GM12878 (cell line): ENCODE measurements at regions not wholly inside any gene's neighbourhood (a gene's known extent, or its start where the extent isn't known, plus 50 kb on each side); places are given as distances from the start of the nearest gene placed in this dataset.

Experiments
- ATAC-seq: fragments of 200-7000 bp; cut with Tn5 transposase; 3 replicates; pipeline ENCODE4 v1.9.1; 2020; ENCODE audit warnings: mild to moderate bottlenecking, moderate library complexity
- BruUV-seq: library from RNA; stranded (reverse); fragments of 400-500 nt; replicated peaks from 2 replicates; lab custom pipeline; 2021; lab: Mats Ljungman, UMichigan
- CTCF ChIA-PET: fragments of 300-600 bp; sonication (Branson Sonifier 250); formaldehyde crosslinking; extraction: SDS; loops from one replicate; lab custom pipeline; 2021; ENCODE audit warnings: inconsistent platforms; lab: Yijun Ruan, JAX
- POLR2A ChIA-PET: fragments of 350-600 bp; formaldehyde crosslinking; extraction: SDS; loops from one replicate; lab custom pipeline; 2021; ENCODE audit warnings: inconsistent platforms; lab: Charles Lee
- RAD21 ChIA-PET: fragments of 300-600 bp; sonication (Branson Sonifier 250); formaldehyde crosslinking; loops from one replicate; lab custom pipeline; 2023; ENCODE audit warnings: antibody characterized with exemption; ENCODE audit not compliant: unreplicated experiment; lab: Charles Lee
- SMC1A ChIA-PET: fragments of 300-600 bp; sonication (Branson Sonifier 250); formaldehyde crosslinking; loops from one replicate; lab custom pipeline; 2023; ENCODE audit not compliant: unreplicated experiment, uncharacterized antibody; lab: Charles Lee
- DNase-seq: peaks from one replicate; pipeline ENCODE4 v3.0.0-alpha.2; 2011; ENCODE audit warnings: low read depth, low spot score
- FAIRE-seq: peaks from 3 replicates; lab custom pipeline; 2011; peaks lifted over from hg19 to GRCh38; lab: Jason Lieb, UNC
- H2AFZ ChIP-seq: 2 replicates; pipeline ENCODE4 v1.6.0; 2011; ENCODE audit warnings: low read depth, low read length, control low read depth; ENCODE audit not compliant: control insufficient read depth
- H3K27ac ChIP-seq: 2 replicates; pipeline ENCODE4 v1.5.1; 2011; ENCODE audit warnings: control low read depth; ENCODE audit not compliant: control insufficient read depth, insufficient read depth
- H3K27me3 ChIP-seq, 2 experiments: replicated peaks in 1 of 2; 2 replicates each; pipeline versions ENCODE4 v1.6.0 to v1.6.1; 2011; ENCODE audit warnings: low read length in 1 of 2; ENCODE audit not compliant: control insufficient read depth in 2 of 2, insufficient read depth in 2 of 2
- H3K36me3 ChIP-seq, 2 experiments: 2 replicates each; pipeline ENCODE4 v1.5.1; 2011; ENCODE audit warnings: low read length in 1 of 2; ENCODE audit not compliant: control insufficient read depth in 2 of 2, insufficient read depth in 2 of 2
- H3K4me1 ChIP-seq: 2 replicates; pipeline ENCODE4 v1.6.1; 2011; ENCODE audit warnings: mild to moderate bottlenecking, low read length, moderate library complexity, mixed read lengths; ENCODE audit not compliant: control insufficient read depth, insufficient read depth
- H3K4me2 ChIP-seq: 2 replicates; pipeline ENCODE4 v1.6.0; 2011; ENCODE audit warnings: control low read depth; ENCODE audit not compliant: control insufficient read depth, insufficient read depth
- H3K4me3 ChIP-seq: fragments of 200-600 bp; sonication (generic); 2 replicates; pipeline ENCODE4 v1.5.1; 2016
- H3K79me2 ChIP-seq: 2 replicates; pipeline ENCODE4 v1.6.0; 2011; ENCODE audit warnings: low read length; ENCODE audit not compliant: control insufficient read depth, insufficient read depth
- H3K9ac ChIP-seq: 2 replicates; pipeline ENCODE4 v1.8.0; 2011; ENCODE audit warnings: low read length, control low read depth, mixed read lengths; ENCODE audit not compliant: control insufficient read depth, insufficient read depth
- H3K9me3 ChIP-seq: replicated peaks from 3 replicates; pipeline ENCODE4 v1.5.1; 2011; ENCODE audit warnings: mild to moderate bottlenecking, low read length; ENCODE audit not compliant: control insufficient read depth, insufficient read depth
- H4K20me1 ChIP-seq: 2 replicates; pipeline ENCODE4 v1.6.0; 2011; ENCODE audit not compliant: control insufficient read depth, insufficient read depth
- BACH1 ChIP-seq: fragments of 450-650 bp; IDR thresholded peaks from 2 replicates; pipeline ENCODE4 v1.6.1; 2017; ENCODE audit warnings: mild to moderate bottlenecking, borderline replicate concordance
- EED ChIP-seq: sonication (generic); IDR thresholded peaks from 2 replicates; pipeline ENCODE4 v1.6.1; 2016; ENCODE audit warnings: antibody characterized with exemption, low read depth
- IKZF2 ChIP-seq, 2 experiments: fragments of 450-650 bp; IDR thresholded peaks; 2 replicates each; pipeline ENCODE4 v1.6.1; 2017; ENCODE audit warnings: mild to moderate bottlenecking in 2 of 2, moderate library complexity in 2 of 2
- JUNB ChIP-seq: IDR thresholded peaks from 2 replicates; pipeline ENCODE4 v1.6.1; 2016; ENCODE audit warnings: antibody characterized with exemption, mild to moderate bottlenecking
- LARP7 ChIP-seq: fragments of 450-650 bp; IDR thresholded peaks from 2 replicates; pipeline ENCODE4 v1.6.1; 2017; ENCODE audit warnings: mild to moderate bottlenecking
- MEF2A ChIP-seq: IDR thresholded peaks from 2 replicates; pipeline ENCODE4 v1.6.1; 2011; ENCODE audit warnings: low read depth, mild to moderate bottlenecking, low read length, moderate library complexity; ENCODE audit not compliant: insufficient read depth
- MEF2B ChIP-seq: fragments of 450-650 bp; IDR thresholded peaks from 2 replicates; pipeline ENCODE4 v1.6.1; 2018; ENCODE audit warnings: mild to moderate bottlenecking, moderate library complexity; ENCODE audit not compliant: partially characterized antibody, poor library complexity, severe bottlenecking
- MYC ChIP-seq: IDR thresholded peaks from 2 replicates; pipeline ENCODE4 v1.6.1; 2011; ENCODE audit warnings: mild to moderate bottlenecking, low read length, moderate library complexity, inconsistent platforms; ENCODE audit not compliant: insufficient read depth, insufficient replicate concordance, insufficient read length, severe bottlenecking
- RCOR1 ChIP-seq: conservative IDR thresholded peaks from 2 replicates; pipeline ENCODE4 v1.6.1; 2012; ENCODE audit warnings: low read depth, low read length, improper control_type of control experiment
- RFX5 ChIP-seq: IDR thresholded peaks from 2 replicates; pipeline ENCODE4 v1.6.1; 2011; ENCODE audit warnings: low read depth, low read length, improper control_type of control experiment
- SMAD1 ChIP-seq: fragments of 450-650 bp; IDR thresholded peaks from 2 replicates; pipeline ENCODE4 v1.6.1; 2018; ENCODE audit warnings: mild to moderate bottlenecking, low read depth; ENCODE audit not compliant: partially characterized antibody
- SREBF1 ChIP-seq: IDR thresholded peaks from 2 replicates; pipeline ENCODE4 v1.6.1; 2012; ENCODE audit warnings: mild to moderate bottlenecking, low read length
- YBX1 ChIP-seq: fragments of 450-650 bp; IDR thresholded peaks from 2 replicates; pipeline ENCODE4 v1.6.1; 2016; ENCODE audit warnings: antibody characterized with exemption
- ZNF217 ChIP-seq: fragments of 450-650 bp; IDR thresholded peaks from 2 replicates; pipeline ENCODE4 v1.6.1; 2017; ENCODE audit warnings: antibody characterized with exemption, mild to moderate bottlenecking
- WGBS: methylation state at CpG from one replicate; pipeline ENCODE4 v1.1.6; 2016; ENCODE audit warnings: low lambda C conversion rate; ENCODE audit not compliant: insufficient replicate concordance, insufficient coverage; ENCODE audit errors: missing lambda C conversion rate; 5-methylcytosine and 5-hydroxymethylcytosine counted together
- in situ Hi-C: fragments of 300-500 bp; cut with MboI; formaldehyde crosslinking; loops from 9 replicates; pipeline ENCODE4 v1.14.3; 2018; ENCODE audit warnings: mixed read lengths
- intact Hi-C: fragments of 100-400 bp; cut with micrococcal nuclease; formaldehyde crosslinking; loops from one replicate; pipeline ENCODE4 v1.14.2; 2022; ENCODE audit not compliant: unreplicated experiment
- TF ChIP-seq, protein P1 (sequence below): IDR thresholded peaks from 2 replicates; pipeline ENCODE4 v1.6.1; 2011; ENCODE audit warnings: low read depth, mild to moderate bottlenecking, low read length, moderate library complexity, borderline replicate concordance; ENCODE audit errors: extremely low read depth
- TF ChIP-seq, protein P2 (sequence below): fragments of 150-350 bp; IDR thresholded peaks from 2 replicates; pipeline ENCODE4 v1.6.1; 2016; ENCODE audit warnings: low read depth, low read length

DNA sequence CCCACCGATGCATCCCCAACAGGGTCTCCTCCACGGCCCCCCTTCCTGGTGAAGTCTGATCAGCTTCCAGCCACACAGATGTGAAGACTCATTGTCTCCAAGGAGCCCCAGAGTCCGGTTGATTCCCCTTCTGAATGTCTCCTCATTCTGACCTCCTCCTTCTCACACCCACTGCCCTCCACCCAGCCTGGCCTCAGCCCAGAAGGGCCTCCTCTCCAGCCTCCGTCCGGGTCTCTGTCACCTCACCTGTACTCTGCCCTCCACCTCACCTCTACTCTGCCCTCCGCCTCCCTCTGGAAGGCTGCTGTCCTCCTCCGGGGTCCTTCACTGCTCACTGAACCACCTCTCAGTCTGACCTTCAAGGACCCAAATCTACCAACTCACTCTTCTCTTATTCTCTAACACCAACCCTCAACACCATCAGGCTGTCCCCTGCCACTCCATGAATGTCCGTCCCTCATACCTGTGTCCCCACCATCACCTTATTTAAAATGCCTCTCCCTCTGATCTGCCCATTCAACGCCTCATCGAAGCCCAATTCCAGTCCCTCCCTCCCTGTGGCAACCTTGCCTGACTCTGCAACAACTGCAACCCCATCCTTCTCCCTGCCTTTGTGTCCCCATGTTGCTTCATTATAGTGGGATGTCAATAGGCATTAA is 201.2 kb downstream of the TOMM20 start (continued):
- TF ChIP-seq ZNF217: no peak
- peak; percentile 6 for TF ChIP-seq MEF2B
- TF ChIP-seq BACH1: no peak
- no peak for TF ChIP-seq SMAD1
- 0 out of 2 replicates have a peak, but pooled peaks have one; percentile 39 for TF ChIP-seq LARP7

DNA sequence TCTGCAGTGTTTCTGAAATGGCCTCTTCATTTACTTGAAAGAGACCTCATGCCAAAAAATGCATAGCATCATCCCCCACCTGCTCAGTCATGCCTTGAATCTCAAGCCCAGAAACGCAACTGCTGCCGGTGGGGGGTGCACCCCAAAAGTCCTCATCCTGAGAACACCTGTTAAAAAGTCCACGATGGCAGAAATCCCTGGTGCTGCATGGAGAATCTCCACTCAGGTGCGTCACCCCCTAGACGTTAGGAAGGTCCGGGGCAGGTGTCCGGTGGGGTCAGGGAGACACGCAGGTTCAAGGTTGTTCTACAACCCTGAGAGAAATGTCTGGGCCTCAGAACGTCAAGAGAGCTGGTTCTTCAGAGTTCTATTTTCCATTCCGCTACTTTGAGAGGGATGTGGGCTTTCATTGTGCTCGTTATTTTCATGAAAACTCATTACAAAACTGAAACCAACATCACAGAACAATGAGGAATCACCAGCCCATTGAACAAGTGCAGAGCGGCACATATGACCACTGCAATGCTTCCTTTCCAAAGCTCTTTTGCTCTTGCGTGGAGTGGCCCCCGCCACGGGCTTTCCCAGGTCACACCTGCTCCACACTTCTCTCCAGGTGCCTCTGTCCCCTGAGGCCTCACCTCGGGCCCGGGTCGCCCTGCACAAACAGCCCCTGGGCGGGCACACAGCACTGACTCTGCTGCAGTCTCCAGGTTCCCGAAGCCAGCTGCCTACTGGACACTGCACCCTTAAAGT is 201.9 kb downstream of the TOMM20 start:
- Histone ChIP-seq H4K20me1 (no peaks in the 10 kb centered on the region), H3K4me2 (peak overlapping the region; percentile 88), H3K9me3 (no peaks in the 10 kb centered on the region; the same call in 1 of the 3 replicates), H3K9ac (peak overlapping the region; percentile 75), H3K36me3 (no peaks in the 10 kb centered on the region), H3K27me3 (no peaks in the 10 kb centered on the region), H3K4me1 (peaks cover 53% of the 10 kb centered on the region), H3K27ac (peak overlapping the region; percentile 95), H3K4me3 (peak overlapping the region; percentile 60), H3K79me2 (peaks cover 2% of the 10 kb centered on the region; the same call in 1 of the 2 replicates), H2AFZ (peak overlapping the region; percentile 44; the same call in 1 of the 2 replicates)
- SMC1A ChIA-PET: interaction anchor here (0.6 to 4.1 kb wide), 44 partner anchors 12 to 427 kb away, joined by 3 to 52 read pairs (median 6); no protein-coding TSS in a partner anchor
- ATAC-seq (peak; percentile 84), DNase-seq (peak; percentile 95), FAIRE-seq (peak; percentile 91)
- in situ Hi-C loops (no loop called here), intact Hi-C loops (loop anchor here (1.0 to 2.0 kb wide), 12 partner anchors 27 to 428 kb away; partner anchors contain the start of gene IRF2BP2)
- no TSS peak for BruUV-seq
- WGBS: 3% methylated on average over 20 of the region's 20 CpGs
- POLR2A ChIA-PET: interaction anchor here (0.9 to 2.1 kb wide), 9 partner anchors 10 to 316 kb away, joined by 3 to 7 read pairs (median 3); no protein-coding TSS in a partner anchor
- CTCF ChIA-PET: interaction anchor here (0.7 to 1.5 kb wide), 11 partner anchors 11 to 314 kb away, joined by 3 to 6 read pairs (median 3); no protein-coding TSS in a partner anchor
- RAD21 ChIA-PET: interaction anchor here (0.7 to 5.5 kb wide), 35 partner anchors 9 to 431 kb away, joined by 3 to 48 read pairs (median 4); no protein-coding TSS in a partner anchor
- TF ChIP-seq MEF2A: peak; percentile 76
- TF ChIP-seq, protein P1, sequence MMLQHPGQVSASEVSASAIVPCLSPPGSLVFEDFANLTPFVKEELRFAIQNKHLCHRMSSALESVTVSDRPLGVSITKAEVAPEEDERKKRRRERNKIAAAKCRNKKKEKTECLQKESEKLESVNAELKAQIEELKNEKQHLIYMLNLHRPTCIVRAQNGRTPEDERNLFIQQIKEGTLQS: no peak
- TF ChIP-seq RCOR1: no peak
- peak; percentile 98 for TF ChIP-seq IKZF2 (IDR thresholded peaks at IDR 0.05)
- no peak for TF ChIP-seq YBX1
- TF ChIP-seq, protein P2, sequence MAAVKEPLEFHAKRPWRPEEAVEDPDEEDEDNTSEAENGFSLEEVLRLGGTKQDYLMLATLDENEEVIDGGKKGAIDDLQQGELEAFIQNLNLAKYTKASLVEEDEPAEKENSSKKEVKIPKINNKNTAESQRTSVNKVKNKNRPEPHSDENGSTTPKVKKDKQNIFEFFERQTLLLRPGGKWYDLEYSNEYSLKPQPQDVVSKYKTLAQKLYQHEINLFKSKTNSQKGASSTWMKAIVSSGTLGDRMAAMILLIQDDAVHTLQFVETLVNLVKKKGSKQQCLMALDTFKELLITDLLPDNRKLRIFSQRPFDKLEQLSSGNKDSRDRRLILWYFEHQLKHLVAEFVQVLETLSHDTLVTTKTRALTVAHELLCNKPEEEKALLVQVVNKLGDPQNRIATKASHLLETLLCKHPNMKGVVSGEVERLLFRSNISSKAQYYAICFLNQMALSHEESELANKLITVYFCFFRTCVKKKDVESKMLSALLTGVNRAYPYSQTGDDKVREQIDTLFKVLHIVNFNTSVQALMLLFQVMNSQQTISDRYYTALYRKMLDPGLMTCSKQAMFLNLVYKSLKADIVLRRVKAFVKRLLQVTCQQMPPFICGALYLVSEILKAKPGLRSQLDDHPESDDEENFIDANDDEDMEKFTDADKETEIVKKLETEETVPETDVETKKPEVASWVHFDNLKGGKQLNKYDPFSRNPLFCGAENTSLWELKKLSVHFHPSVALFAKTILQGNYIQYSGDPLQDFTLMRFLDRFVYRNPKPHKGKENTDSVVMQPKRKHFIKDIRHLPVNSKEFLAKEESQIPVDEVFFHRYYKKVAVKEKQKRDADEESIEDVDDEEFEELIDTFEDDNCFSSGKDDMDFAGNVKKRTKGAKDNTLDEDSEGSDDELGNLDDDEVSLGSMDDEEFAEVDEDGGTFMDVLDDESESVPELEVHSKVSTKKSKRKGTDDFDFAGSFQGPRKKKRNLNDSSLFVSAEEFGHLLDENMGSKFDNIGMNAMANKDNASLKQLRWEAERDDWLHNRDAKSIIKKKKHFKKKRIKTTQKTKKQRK: no peak
- TF ChIP-seq JUNB: peak; percentile 92
- 0 out of 2 replicates have a peak, but pooled peaks have one; percentile 37 for TF ChIP-seq SREBF1
- TF ChIP-seq MYC: peak; percentile 28
- peak; percentile 97 for TF ChIP-seq EED
- TF ChIP-seq RFX5: no peak
